B cell (primary cell): ENCODE measurements at regions not wholly inside any gene's neighbourhood (a gene's known extent, or its start where the extent isn't known, plus 50 kb on each side); places are given as distances from the start of the nearest gene placed in this dataset.

Experiments used
- ATAC-seq: fragments of 200-7000 bp; cut with Tn5 transposase; one replicate; pipeline ENCODE4 v1.10.0; 2021; ENCODE audit warnings: low read depth, mild to moderate bottlenecking, moderate number of reproducible peaks, moderate library complexity
- CTCF ChIA-PET: fragments of 350-600 bp; sonication (Branson Sonifier 250); formaldehyde crosslinking; loops from one replicate; lab custom pipeline; 2021; ENCODE audit warnings: antibody characterized with exemption, inconsistent platforms; lab: Charles Lee
- POLR2A ChIA-PET: fragments of 350-600 bp; sonication (Branson Sonifier 250); formaldehyde crosslinking; loops from one replicate; lab custom pipeline; 2021; ENCODE audit warnings: antibody characterized with exemption; lab: Charles Lee
- DNase-seq: peaks from one replicate; pipeline ENCODE4 v3.0.0; 2013
- H2AFZ ChIP-seq: 2 replicates; pipeline ENCODE4 v1.6.1; 2012; ENCODE audit warnings: mild to moderate bottlenecking, low read depth, low read length; ENCODE audit not compliant: insufficient read depth, poor library complexity, severe bottlenecking
- H3K27ac ChIP-seq, 2 donors: 1 replicate in 1 of 2; 2 replicates in 1 of 2; pipeline ENCODE4 v1.5.1; 2012 to 2013; ENCODE audit warnings: low read length in 2 of 2, mild to moderate bottlenecking in 2 of 2, moderate library complexity in 1 of 2
- H3K27me3 ChIP-seq, 4 experiments: fragments of 200-600 bp in 1 of 4; sonication (generic) in 1 of 4; replicated peaks in 1 of 4; 1 replicate in 2 of 4; 2 replicates in 2 of 4; pipeline versions ENCODE4 v1.6.1 to v1.7.0; 2013 to 2016; ENCODE audit warnings: low read length in 3 of 4, mild to moderate bottlenecking in 2 of 4, mixed read lengths in 1 of 4, moderate library complexity in 1 of 4; ENCODE audit not compliant: insufficient read depth in 4 of 4, control insufficient read depth in 3 of 4; ENCODE audit errors: control extremely low read depth in 1 of 4
- H3K36me3 ChIP-seq, 2 experiments: replicated peaks in 1 of 2; 1 replicate in 1 of 2; 2 replicates in 1 of 2; pipeline versions ENCODE4 v1.6.1 to v1.7.1; 2013; ENCODE audit warnings: low read length in 1 of 2; ENCODE audit not compliant: insufficient read depth in 2 of 2, control insufficient read depth in 1 of 2; ENCODE audit errors: control extremely low read depth in 1 of 2, extremely low read depth in 1 of 2
- H3K4me1 ChIP-seq, 2 donors: fragments of 200-600 bp in 1 of 2; sonication (generic) in 1 of 2; 1 replicate in 1 of 2; 2 replicates in 1 of 2; pipeline versions ENCODE4 v1.5.1 to v1.6.1; 2013 to 2017; ENCODE audit warnings: low read length in 2 of 2; ENCODE audit not compliant: control insufficient read depth in 2 of 2, insufficient read depth in 2 of 2
- H3K4me2 ChIP-seq: replicated peaks from 2 replicates; pipeline ENCODE3; 2012; ENCODE audit warnings: mild to moderate bottlenecking, low read depth, low read length; ENCODE audit not compliant: poor library complexity, severe bottlenecking
- H3K4me3 ChIP-seq, 5 experiments: fragments of 200-600 bp in 1 of 5; sonication (generic) in 1 of 5; 1 replicate in 3 of 5; 2 replicates in 2 of 5; pipeline versions ENCODE4 v1.5.1 to v1.7.0; 2011 to 2016; ENCODE audit warnings: low read length in 4 of 5, mild to moderate bottlenecking in 4 of 5, low read depth in 2 of 5, control low read depth in 1 of 5, moderate library complexity in 1 of 5; ENCODE audit not compliant: insufficient read depth in 1 of 5; ENCODE audit errors: control extremely low read depth in 1 of 5, extremely low read depth in 1 of 5
- H3K79me2 ChIP-seq: fragments of 200-600 bp; sonication (generic); one replicate; pipeline ENCODE4 v1.6.0; 2016; ENCODE audit warnings: low read length; ENCODE audit not compliant: control insufficient read depth, insufficient read depth
- H3K9ac ChIP-seq: fragments of 200-600 bp; sonication (generic); 2 replicates; pipeline ENCODE4 v1.6.1; 2017; ENCODE audit warnings: mild to moderate bottlenecking, low read length, moderate library complexity
- H3K9me3 ChIP-seq, 3 donors: one replicate each; pipeline versions ENCODE4 v1.6.1 to v1.7.1; 2013; ENCODE audit warnings: low read length in 2 of 3; ENCODE audit not compliant: control insufficient read depth in 2 of 3, insufficient read depth in 1 of 3; ENCODE audit errors: control extremely low read depth in 1 of 3
- H4K20me1 ChIP-seq: 2 replicates; pipeline ENCODE4 v1.6.0; 2012; ENCODE audit warnings: mild to moderate bottlenecking, low read length; ENCODE audit not compliant: insufficient read depth, control insufficient read depth, poor library complexity, severe bottlenecking
- H3K27ac Mint-ChIP-seq: one replicate; pipeline ENCODE4 v1.8.0; 2021; ENCODE audit warnings: mixed read lengths
- H3K27me3 Mint-ChIP-seq: one replicate; pipeline ENCODE4 v1.8.0; 2021; ENCODE audit warnings: mixed read lengths
- H3K4me1 Mint-ChIP-seq: one replicate; pipeline ENCODE4 v1.8.0; 2021; ENCODE audit warnings: mixed read lengths
- H3K4me3 Mint-ChIP-seq: one replicate; pipeline ENCODE4 v1.8.0; 2021; ENCODE audit warnings: mixed read lengths
- H3K9me3 Mint-ChIP-seq: one replicate; pipeline ENCODE4 v1.8.0; 2022; ENCODE audit warnings: mixed read lengths; ENCODE audit not compliant: insufficient read depth
- EZH2 ChIP-seq: IDR thresholded peaks from 2 replicates; pipeline ENCODE4 v1.6.1; 2012; ENCODE audit warnings: borderline replicate concordance, low read depth, mild to moderate bottlenecking, moderate library complexity, low read length; ENCODE audit not compliant: insufficient read depth, poor library complexity, severe bottlenecking
- WGBS: methylation state at CpG from one replicate; pipeline ENCODE4 v1.1.5; 2013; ENCODE audit warnings: missing lambda C conversion rate; ENCODE audit not compliant: insufficient coverage; 5-methylcytosine and 5-hydroxymethylcytosine counted together
- intact Hi-C: fragments of 100-400 bp; cut with micrococcal nuclease; formaldehyde crosslinking; loops from one replicate; pipeline ENCODE4 v1.10.0; 2022
- TF ChIP-seq, protein P1 (sequence below): fragments of 200-600 bp; IDR thresholded peaks from one replicate; pipeline ENCODE4 v1.8.0; 2022; ENCODE audit warnings: antibody characterized with exemption, mild to moderate bottlenecking

- Histone ChIP-seq H3K4me2 (no peak overlapping the region), H3K36me3 (no peaks in the 10 kb centered on the region), H3K27me3 (no peaks in the 10 kb centered on the region), H3K79me2 (no peaks in the 10 kb centered on the region), H3K9ac (no peak overlapping the region), H3K27ac (no peak overlapping the region), H2AFZ (no peak overlapping the region), H3K9me3 (no peaks in the 10 kb centered on the region), H4K20me1 (no peaks in the 10 kb centered on the region), H3K4me1 (peaks cover 8 to 14% of the 10 kb centered on the region in 2 donors), H3K4me3 (no peak overlapping the region)
- H3K4me3 Mint-ChIP-seq = no peak overlapping the region
- H3K27me3 Mint-ChIP-seq = no peaks in the 10 kb centered on the region
- H3K4me1 Mint-ChIP-seq = peaks cover 13% of the 10 kb centered on the region
- no peak for TF ChIP-seq EZH2
- TF ChIP-seq, protein P1, sequence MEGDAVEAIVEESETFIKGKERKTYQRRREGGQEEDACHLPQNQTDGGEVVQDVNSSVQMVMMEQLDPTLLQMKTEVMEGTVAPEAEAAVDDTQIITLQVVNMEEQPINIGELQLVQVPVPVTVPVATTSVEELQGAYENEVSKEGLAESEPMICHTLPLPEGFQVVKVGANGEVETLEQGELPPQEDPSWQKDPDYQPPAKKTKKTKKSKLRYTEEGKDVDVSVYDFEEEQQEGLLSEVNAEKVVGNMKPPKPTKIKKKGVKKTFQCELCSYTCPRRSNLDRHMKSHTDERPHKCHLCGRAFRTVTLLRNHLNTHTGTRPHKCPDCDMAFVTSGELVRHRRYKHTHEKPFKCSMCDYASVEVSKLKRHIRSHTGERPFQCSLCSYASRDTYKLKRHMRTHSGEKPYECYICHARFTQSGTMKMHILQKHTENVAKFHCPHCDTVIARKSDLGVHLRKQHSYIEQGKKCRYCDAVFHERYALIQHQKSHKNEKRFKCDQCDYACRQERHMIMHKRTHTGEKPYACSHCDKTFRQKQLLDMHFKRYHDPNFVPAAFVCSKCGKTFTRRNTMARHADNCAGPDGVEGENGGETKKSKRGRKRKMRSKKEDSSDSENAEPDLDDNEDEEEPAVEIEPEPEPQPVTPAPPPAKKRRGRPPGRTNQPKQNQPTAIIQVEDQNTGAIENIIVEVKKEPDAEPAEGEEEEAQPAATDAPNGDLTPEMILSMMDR = no peak
- no peak for DNase-seq
- WGBS = 67% methylated on average over 4 of the region's 6 CpGs
- intact Hi-C loops = no loop called here
- H3K9me3 Mint-ChIP-seq = no peaks in the 10 kb centered on the region
- ATAC-seq = no peak
- H3K27ac Mint-ChIP-seq = no peak overlapping the region
- ChIA-PET POLR2A (no interaction called here), CTCF (no interaction called here)
Measured at GRCh38 chr9:8262625-8263622, 463.3 kb upstream of the DMAC1 start.

GRCh38 chr9:8261737-8262136 is 462.2 kb upstream of the DMAC1 start:
- no peaks in the 10 kb centered on the region for H3K9me3 Mint-ChIP-seq
- ATAC-seq (no peak), DNase-seq (peak; percentile 24)
- ChIA-PET POLR2A (no interaction called here), CTCF (no interaction called here)
- WGBS = 0% methylated on average over 1 of the region's 3 CpGs
- no peaks in the 10 kb centered on the region for H3K36me3 ChIP-seq
- no peak overlapping the region for H3K27ac ChIP-seq
- no peaks in the 10 kb centered on the region for H3K9me3 ChIP-seq
- H3K4me2 ChIP-seq = peak overlapping the region; percentile 22
- H3K79me2 ChIP-seq = no peaks in the 10 kb centered on the region
- intact Hi-C loops = no loop called here
- H3K4me1 Mint-ChIP-seq = peaks cover 13% of the 10 kb centered on the region
- no peaks in the 10 kb centered on the region for H4K20me1 ChIP-seq
- H3K4me3 ChIP-seq = no peak overlapping the region
- TF ChIP-seq EZH2 = no peak
- TF ChIP-seq, protein P1 = no peak
- H3K27me3 Mint-ChIP-seq = no peaks in the 10 kb centered on the region
- no peak overlapping the region for H3K4me3 Mint-ChIP-seq
- peaks cover 8 to 14% of the 10 kb centered on the region in 2 donors for H3K4me1 ChIP-seq
- H2AFZ ChIP-seq = no peak overlapping the region
- no peak overlapping the region for H3K27ac Mint-ChIP-seq
- H3K27me3 ChIP-seq = no peaks in the 10 kb centered on the region
- H3K9ac ChIP-seq = no peak overlapping the region
